HG03025 (cell line): ENCODE measurements at regions not wholly inside any gene's neighbourhood (a gene's known extent, or its start where the extent isn't known, plus 50 kb on each side); places are given as distances from the start of the nearest gene placed in this dataset.
A peak's percentile ranks its signal among the peaks of the same experiment; 100 is the strongest.

Experiments used
- ATAC-seq: cut with Tn5 transposase; IDR thresholded peaks from one replicate; pipeline ENCODE4 v1.9.1; 2021; ENCODE audit warnings: mild to moderate bottlenecking, moderate library complexity; ENCODE audit not compliant: unreplicated experiment, low FRiP score

- no peak for ATAC-seq
Measured at GRCh38 chr5:93322974-93323860, 257.8 kb downstream of the NR2F1-AS1 start.

- ATAC-seq: no peak
Measured at GRCh38 chr5:93320920-93321445, 260.0 kb downstream of the NR2F1-AS1 start.

GRCh38 chr5:93313672-93314071 lies 267.3 kb downstream of the NR2F1-AS1 start:
- ATAC-seq: no peak

- no peak for ATAC-seq
Measured at GRCh38 chr5:93311881-93312280, 269.1 kb downstream of the NR2F1-AS1 start.

- ATAC-seq: no peak
Measured at GRCh38 chr5:93307557-93307956, 273.5 kb downstream of the NR2F1-AS1 start.

GRCh38 chr5:93305984-93306383 lies 275.0 kb downstream of the NR2F1-AS1 start:
- no peak for ATAC-seq

GRCh38 chr5:93304456-93305250 lies 276.4 kb downstream of the NR2F1-AS1 start:
- ATAC-seq: no peak

GRCh38 chr5:93303291-93303691 lies 277.7 kb downstream of the NR2F1-AS1 start:
- no peak for ATAC-seq

- no peak for ATAC-seq
Measured at GRCh38 chr5:93302711-93303110, 278.3 kb downstream of the NR2F1-AS1 start.

GRCh38 chr5:93300945-93301344 lies 280.1 kb downstream of the NR2F1-AS1 start:
- no peak for ATAC-seq

GRCh38 chr5:93300309-93300923 lies 280.6 kb downstream of the NR2F1-AS1 start:
- no peak for ATAC-seq

- no peak for ATAC-seq
Measured at GRCh38 chr5:93299681-93300308, 281.2 kb downstream of the NR2F1-AS1 start.

- ATAC-seq: no peak
Measured at GRCh38 chr5:93297116-93297515, 283.9 kb downstream of the NR2F1-AS1 start.

GRCh38 chr5:93296338-93296737 lies 284.7 kb downstream of the NR2F1-AS1 start:
- peak; percentile 58 for ATAC-seq

GRCh38 chr5:93294996-93295395 lies 286.0 kb downstream of the NR2F1-AS1 start:
- ATAC-seq: no peak

- no peak for ATAC-seq
Measured at GRCh38 chr5:93294199-93294598, 286.8 kb downstream of the NR2F1-AS1 start.

GRCh38 chr5:93289942-93290341 lies 291.1 kb downstream of the NR2F1-AS1 start:
- no peak for ATAC-seq

- no peak for ATAC-seq
Measured at GRCh38 chr5:93285461-93285860, 295.6 kb downstream of the NR2F1-AS1 start.

GRCh38 chr5:93281980-93282772 lies 298.8 kb downstream of the NR2F1-AS1 start:
- no peak for ATAC-seq

- ATAC-seq: no peak
Measured at GRCh38 chr5:93280518-93280917, 300.5 kb downstream of the NR2F1-AS1 start.
